Liver (tissue), 8 donors: ENCODE measurements at regions not wholly inside any gene's neighbourhood (a gene's known extent, or its start where the extent isn't known, plus 50 kb on each side); places are given as distances from the start of the nearest gene placed in this dataset.
"Not testable (repeated sequence)": the region's sequence is repeated elsewhere in the genome, so short reads cannot be mapped to it uniquely, and the experiment has no call there.

Source experiments
- DNase-seq: peaks from one replicate; pipeline ENCODE4 v3.0.0-alpha.2; 2017; ENCODE audit warnings: low spot score
- H3K27ac ChIP-seq, 2 donors: one replicate each; pipeline ENCODE4 v1.7.0; 2013; ENCODE audit warnings: inconsistent platforms in 2 of 2, low read length in 2 of 2, control low read depth in 1 of 2, low read depth in 1 of 2, mild to moderate bottlenecking in 1 of 2
- H3K27me3 ChIP-seq, 4 donors: one replicate each; pipeline versions ENCODE4 v1.6.1 to v1.7.0; 2013; ENCODE audit warnings: low read length in 3 of 4, inconsistent platforms in 1 of 4, mild to moderate bottlenecking in 1 of 4, moderate library complexity in 1 of 4; ENCODE audit not compliant: control insufficient read depth in 4 of 4, insufficient read depth in 4 of 4
- H3K36me3 ChIP-seq, 4 donors: one replicate each; pipeline versions ENCODE4 v1.6.1 to v1.7.0; 2013; ENCODE audit warnings: low read length in 3 of 4, mild to moderate bottlenecking in 3 of 4, low read depth in 1 of 4, moderate library complexity in 1 of 4; ENCODE audit not compliant: control insufficient read depth in 4 of 4, insufficient read depth in 3 of 4
- H3K4me1 ChIP-seq, 4 donors: one replicate each; pipeline versions ENCODE4 v1.6.1 to v1.7.0; 2013; ENCODE audit warnings: low read length in 3 of 4, mild to moderate bottlenecking in 3 of 4, moderate library complexity in 1 of 4; ENCODE audit not compliant: control insufficient read depth in 4 of 4, insufficient read depth in 4 of 4
- H3K4me3 ChIP-seq, 3 donors: one replicate each; pipeline versions ENCODE4 v1.6.1 to v1.7.0; 2013; ENCODE audit warnings: low read length in 3 of 3, control low read depth in 1 of 3, low read depth in 1 of 3, mild to moderate bottlenecking in 1 of 3
- H3K9ac ChIP-seq, 2 donors: one replicate each; pipeline ENCODE4 v1.7.0; 2013; ENCODE audit warnings: low read length in 2 of 2, mild to moderate bottlenecking in 2 of 2, moderate library complexity in 2 of 2, control low read depth in 1 of 2, low read depth in 1 of 2
- H3K9me3 ChIP-seq, 4 donors: one replicate each; pipeline versions ENCODE4 v1.6.1 to v1.7.0; 2013; ENCODE audit warnings: low read length in 3 of 4; ENCODE audit not compliant: control insufficient read depth in 4 of 4
- ATF3 ChIP-seq: IDR thresholded peaks from 2 replicates; pipeline ENCODE4 v1.6.1; 2016; ENCODE audit warnings: antibody characterized with exemption
- CTCF ChIP-seq: fragments of 150-350 bp; IDR thresholded peaks from 2 replicates; pipeline ENCODE4 v1.5.1; 2017; ENCODE audit warnings: improper control_type of control experiment, low read depth, low read length; ENCODE audit not compliant: missing input control
- EGR1 ChIP-seq, 2 donors: IDR thresholded peaks; 2 replicates each; pipeline ENCODE4 v1.6.1; 2016 to 2018; ENCODE audit warnings: antibody characterized with exemption in 2 of 2, low read depth in 2 of 2
- FOXA1 ChIP-seq: IDR thresholded peaks from 2 replicates; pipeline ENCODE4 v1.6.1; 2016; ENCODE audit warnings: antibody characterized with exemption
- FOXA2 ChIP-seq: IDR thresholded peaks from 2 replicates; pipeline ENCODE4 v1.6.1; 2016; ENCODE audit warnings: antibody characterized with exemption
- GABPA ChIP-seq, 2 donors: IDR thresholded peaks in 1 of 2; conservative IDR thresholded peaks in 1 of 2; 2 replicates each; pipeline ENCODE4 v1.6.1; 2016; ENCODE audit warnings: antibody characterized with exemption in 2 of 2, mild to moderate bottlenecking in 1 of 2, moderate library complexity in 1 of 2
- HNF4A ChIP-seq, 2 donors: conservative IDR thresholded peaks; 2 replicates each; pipeline ENCODE4 v1.6.1; 2016; ENCODE audit warnings: antibody characterized with exemption in 2 of 2, mild to moderate bottlenecking in 2 of 2
- HNF4G ChIP-seq: IDR thresholded peaks from 2 replicates; pipeline ENCODE4 v1.6.1; 2016; ENCODE audit warnings: antibody characterized with exemption
- JUND ChIP-seq, 2 donors: IDR thresholded peaks; 2 replicates each; pipeline ENCODE4 v1.6.1; 2016; ENCODE audit warnings: antibody characterized with exemption in 2 of 2
- MAX ChIP-seq: IDR thresholded peaks from 2 replicates; pipeline ENCODE4 v1.6.1; 2016; ENCODE audit warnings: antibody characterized with exemption
- NR2F2 ChIP-seq: IDR thresholded peaks from 2 replicates; pipeline ENCODE4 v1.6.1; 2016; ENCODE audit warnings: antibody characterized with exemption
- RAD21 ChIP-seq, 2 donors: IDR thresholded peaks; 2 replicates each; pipeline ENCODE4 v1.6.1; 2016; ENCODE audit warnings: antibody characterized with exemption in 2 of 2, mild to moderate bottlenecking in 2 of 2
- REST ChIP-seq: IDR thresholded peaks from 2 replicates; pipeline ENCODE4 v1.6.1; 2016; ENCODE audit warnings: antibody characterized with exemption, mild to moderate bottlenecking
- RXRA ChIP-seq, 2 donors: IDR thresholded peaks; 2 replicates each; pipeline ENCODE4 v1.6.1; 2017 to 2018; ENCODE audit warnings: antibody characterized with exemption in 2 of 2, mild to moderate bottlenecking in 1 of 2
- SP1 ChIP-seq: IDR thresholded peaks from 2 replicates; pipeline ENCODE4 v1.6.1; 2018; ENCODE audit warnings: antibody characterized with exemption, mild to moderate bottlenecking
- TAF1 ChIP-seq: conservative IDR thresholded peaks from 2 replicates; pipeline ENCODE4 v1.6.1; 2016; ENCODE audit warnings: antibody characterized with exemption, mild to moderate bottlenecking
- YY1 ChIP-seq: IDR thresholded peaks from 2 replicates; pipeline ENCODE4 v1.6.1; 2016; ENCODE audit warnings: antibody characterized with exemption, mild to moderate bottlenecking
- ZBTB33 ChIP-seq: IDR thresholded peaks from 2 replicates; pipeline ENCODE4 v1.6.1; 2016; ENCODE audit warnings: antibody characterized with exemption
- WGBS: extraction: QIAGEN DNeasy Blood & Tissue Kit; methylation state at CpG from one replicate; pipeline ENCODE4 v1.1.7; 2013; 5-methylcytosine and 5-hydroxymethylcytosine counted together
- donor health status: healthy.
- donor health status: healthy.
- donor health status: healthy.
- donor health status: healthy.
- donor health status: healthy.

GRCh38 chr6:68024570-68025269, 610.4 kb upstream of the ADGRB3 start:
- Histone ChIP-seq H3K9me3 (no peaks in the 10 kb centered on the region), H3K4me1 (no peaks in the 10 kb centered on the region), H3K27me3 (no peaks in the 10 kb centered on the region), H3K9ac (no peak overlapping the region), H3K4me3 (no peak overlapping the region), H3K27ac (no peak overlapping the region), H3K36me3 (no peaks in the 10 kb centered on the region)
- WGBS, result 67% methylated on average over 5 of the region's 5 CpGs
- TF ChIP-seq REST, result no peak
- TF ChIP-seq RAD21 (IDR thresholded peaks at IDR 0.05), result no peak
- no peak for TF ChIP-seq TAF1
- no peak for TF ChIP-seq MAX
- no peak for TF ChIP-seq RXRA (IDR thresholded peaks at IDR 0.05)
- no peak for TF ChIP-seq ATF3
- no peak for TF ChIP-seq FOXA1
- TF ChIP-seq NR2F2, result no peak
- no peak for TF ChIP-seq ZBTB33
- no peak for TF ChIP-seq FOXA2
- no peak for TF ChIP-seq SP1
- TF ChIP-seq CTCF, result no peak
- TF ChIP-seq GABPA (IDR thresholded peaks at IDR 0.05 in 1 of 2, conservative IDR thresholded peaks at IDR 0.05 in 1 of 2), result no peak
- no peak for TF ChIP-seq HNF4A (conservative IDR thresholded peaks at IDR 0.05)
- TF ChIP-seq HNF4G, result no peak
- TF ChIP-seq YY1, result no peak
- no peak for TF ChIP-seq JUND (IDR thresholded peaks at IDR 0.05)
- TF ChIP-seq EGR1 (IDR thresholded peaks at IDR 0.05; ENCODE audit: low read depth in 2 of 2), result no peak
- DNase-seq, result no peak

GRCh38 chr6:68022968-68023367, 612.1 kb upstream of the ADGRB3 start:
- H3K9me3 ChIP-seq, H3K27ac ChIP-seq, H3K4me1 ChIP-seq, H3K9ac ChIP-seq, H3K27me3 ChIP-seq, DNase-seq, H3K36me3 ChIP-seq, H3K4me3 ChIP-seq: not testable (repeated sequence)
- 81% methylated on average over 1 of the region's 1 CpG for WGBS
